ENCODE measurements at regions not wholly inside any gene's neighbourhood (a gene's known extent, or its start where the extent isn't known, plus 50 kb on each side); places are given as distances from the start of the nearest gene placed in this dataset.

DNA sequence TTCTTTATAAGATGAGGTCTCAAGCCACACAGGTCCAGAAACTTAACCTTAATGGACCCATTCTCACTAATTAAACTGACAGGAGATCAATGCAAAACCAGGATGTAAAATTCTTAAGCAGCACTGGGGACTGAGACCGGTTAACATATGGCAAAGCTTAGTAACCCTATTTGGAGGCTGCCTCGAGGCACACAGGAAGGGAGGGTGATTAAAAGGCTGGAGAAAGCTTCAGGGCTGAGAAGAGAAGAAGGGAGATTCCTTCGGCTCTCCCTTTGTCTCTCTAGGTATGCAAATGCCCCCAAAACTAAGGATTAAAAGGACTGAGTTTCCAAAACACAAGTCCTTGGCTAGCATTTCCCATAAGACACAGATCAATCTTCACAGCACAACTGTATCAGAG, 120.8 kb upstream of the DSCAM start:
- H3K9me3 ChIP-seq: no peaks in the 10 kb centered on the region
- no peaks in the 10 kb centered on the region for H3K27me3 ChIP-seq
- intact Hi-C loops (cut with DNase I; ENCODE audit: low total_unique reads): no loop called here
- no peak overlapping the region for H3K27ac ChIP-seq
- DNase-seq: no peak
- WGBS, 2 donors: 45 to 64% methylated on average over 3 of the region's 3 CpGs
- no peak for TF ChIP-seq POLR2A (IDR thresholded peaks at IDR 0.05)
- TF ChIP-seq CTCF (IDR thresholded peaks at IDR 0.05): no peak
- no peak overlapping the region for H3K4me3 ChIP-seq
- no peaks in the 10 kb centered on the region for H3K4me1 ChIP-seq
- H3K36me3 ChIP-seq (ENCODE audit: low read depth, missing control alignments): no peaks in the 10 kb centered on the region

GRCh38 chr21:40972151-40972550, 125.2 kb upstream of the DSCAM start:
- WGBS, 2 donors: 86 to 88% methylated on average over 2 of the region's 2 CpGs
- Histone ChIP-seq H3K4me1 (no peaks in the 10 kb centered on the region), H3K27ac (no peak overlapping the region), H3K36me3 (ENCODE audit: low read depth, missing control alignments) (no peaks in the 10 kb centered on the region), H3K9me3 (no peaks in the 10 kb centered on the region), H3K4me3 (no peak overlapping the region), H3K27me3 (no peaks in the 10 kb centered on the region)
- DNase-seq: no peak
- TF ChIP-seq CTCF (IDR thresholded peaks at IDR 0.05) (no peak), POLR2A (IDR thresholded peaks at IDR 0.05) (no peak)
- intact Hi-C loops (cut with DNase I; ENCODE audit: low total_unique reads): no loop called here

GRCh38 chr21:40976198-40977109, 129.5 kb upstream of the DSCAM start:
- intact Hi-C loops (cut with DNase I; ENCODE audit: low total_unique reads): no loop called here
- Histone ChIP-seq H3K9me3 (no peaks in the 10 kb centered on the region), H3K27me3 (no peaks in the 10 kb centered on the region), H3K4me3 (no peak overlapping the region), H3K4me1 (no peaks in the 10 kb centered on the region), H3K27ac (no peak overlapping the region), H3K36me3 (ENCODE audit: low read depth, missing control alignments) (no peaks in the 10 kb centered on the region)
- TF ChIP-seq POLR2A (IDR thresholded peaks at IDR 0.05) (no peak), CTCF (IDR thresholded peaks at IDR 0.05) (no peak)
- no peak for DNase-seq

DNA sequence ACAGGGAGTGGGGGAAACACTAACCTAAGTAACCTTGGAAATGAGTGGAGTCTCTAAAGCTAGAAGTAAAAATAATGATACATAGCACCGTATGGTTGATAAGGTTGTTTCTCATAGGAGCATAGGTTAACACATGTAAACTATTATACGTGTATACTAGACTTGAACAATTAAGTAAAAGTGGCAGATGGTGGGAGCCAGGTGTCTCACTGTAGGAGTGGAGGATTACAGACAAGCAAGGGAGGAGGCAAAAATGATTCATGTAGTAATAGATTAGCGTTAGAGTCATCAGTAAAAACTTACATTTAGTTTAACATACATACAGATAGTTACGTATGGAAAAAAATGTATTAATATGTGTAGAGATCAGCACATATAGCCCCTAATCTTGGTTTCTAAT, 138.4 kb upstream of the DSCAM start:
- no peaks in the 10 kb centered on the region for H3K27me3 ChIP-seq
- H3K36me3 ChIP-seq (ENCODE audit: low read depth, missing control alignments): no peaks in the 10 kb centered on the region
- intact Hi-C loops (cut with DNase I; ENCODE audit: low total_unique reads): no loop called here
- no peaks in the 10 kb centered on the region for H3K9me3 ChIP-seq
- 44 to 55% methylated on average over 4 of the region's 4 CpGs for WGBS, 2 donors
- no peak for TF ChIP-seq CTCF (IDR thresholded peaks at IDR 0.05)
- no peak for TF ChIP-seq POLR2A (IDR thresholded peaks at IDR 0.05)
- no peak for DNase-seq
- no peaks in the 10 kb centered on the region for H3K4me1 ChIP-seq
- H3K4me3 ChIP-seq: no peak overlapping the region
- H3K27ac ChIP-seq: no peak overlapping the region

GRCh38 chr21:40990366-40990765, 143.4 kb upstream of the DSCAM start:
- no peaks in the 10 kb centered on the region for H3K4me1 ChIP-seq
- WGBS, 2 donors: 95% methylated on average over 2 of the region's 2 CpGs; no CpG with 5 or more reads in 1 of the 2 donors
- no peak overlapping the region for H3K4me3 ChIP-seq
- intact Hi-C loops (cut with DNase I; ENCODE audit: low total_unique reads): no loop called here
- no peak overlapping the region for H3K27ac ChIP-seq
- DNase-seq: no peak
- H3K27me3 ChIP-seq: no peaks in the 10 kb centered on the region
- no peaks in the 10 kb centered on the region for H3K9me3 ChIP-seq
- no peaks in the 10 kb centered on the region for H3K36me3 ChIP-seq (ENCODE audit: low read depth, missing control alignments)
- TF ChIP-seq POLR2A (IDR thresholded peaks at IDR 0.05) (no peak), CTCF (IDR thresholded peaks at IDR 0.05) (no peak)

All from testis (tissue), 2 donors.